GM19043 (cell line): ENCODE measurements at regions not wholly inside any gene's neighbourhood (a gene's known extent, or its start where the extent isn't known, plus 50 kb on each side); places are given as distances from the start of the nearest gene placed in this dataset.

Source experiments
- ATAC-seq: cut with Tn5 transposase; IDR thresholded peaks from one replicate; pipeline ENCODE4 v1.9.1; 2021; ENCODE audit warnings: low read depth; ENCODE audit not compliant: unreplicated experiment

- no peak for ATAC-seq
Observed at GRCh38 chr2:160936044-160936806, 224.0 kb upstream of the TANK start.

- no peak for ATAC-seq
Observed at GRCh38 chr2:160940271-160940670, 220.0 kb upstream of the TANK start.

GRCh38 chr2:160940699-160941098 is 219.5 kb upstream of the TANK start:
- ATAC-seq: no peak

GRCh38 chr2:160941290-160941846 is 218.9 kb upstream of the TANK start:
- no peak for ATAC-seq

GRCh38 chr2:160942476-160943142 is 217.6 kb upstream of the TANK start:
- ATAC-seq: no peak

- no peak for ATAC-seq
Observed at GRCh38 chr2:160943414-160943813, 216.8 kb upstream of the TANK start.

- no peak for ATAC-seq
Observed at GRCh38 chr2:160952464-160953254, 207.6 kb upstream of the TANK start.

- ATAC-seq: no peak
Observed at GRCh38 chr2:160955578-160955977, 204.7 kb upstream of the TANK start.

- ATAC-seq: no peak
Observed at GRCh38 chr2:160956243-160956802, 203.9 kb upstream of the TANK start.

- no peak for ATAC-seq
Observed at GRCh38 chr2:160963957-160964356, 196.3 kb upstream of the TANK start.

- no peak for ATAC-seq
Observed at GRCh38 chr2:160967523-160967922, 192.7 kb upstream of the TANK start.

GRCh38 chr2:160968183-160968582 is 192.0 kb upstream of the TANK start:
- no peak for ATAC-seq

GRCh38 chr2:160970052-160970965 is 189.9 kb upstream of the TANK start:
- ATAC-seq: no peak

- no peak for ATAC-seq
Observed at GRCh38 chr2:160973991-160974390, 186.2 kb upstream of the TANK start.

GRCh38 chr2:160974803-160975202 is 185.4 kb upstream of the TANK start:
- no peak for ATAC-seq

- ATAC-seq: no peak
Observed at GRCh38 chr2:160976797-160977196, 183.4 kb upstream of the TANK start.

GRCh38 chr2:160977376-160977775 is 182.9 kb upstream of the TANK start:
- ATAC-seq: no peak

- ATAC-seq: no peak
Observed at GRCh38 chr2:160977854-160978253, 182.4 kb upstream of the TANK start.

GRCh38 chr2:160984426-160985077 is 175.7 kb upstream of the TANK start:
- no peak for ATAC-seq
